NCI-H82 treated with DMSO at 0.1 percent for 48 hours (cell line): ENCODE measurements at regions not wholly inside any gene's neighbourhood (a gene's known extent, or its start where the extent isn't known, plus 50 kb on each side); places are given as distances from the start of the nearest gene placed in this dataset.
"Not testable (repeated sequence)": the region's sequence is repeated elsewhere in the genome, so short reads cannot be mapped to it uniquely, and the experiment has no call there.

ENCODE experiments used
- DNase-seq: peaks from one replicate; lab custom pipeline; 2025; ENCODE audit not compliant: unreplicated experiment; lab: John Stamatoyannopoulos, UW

DNA sequence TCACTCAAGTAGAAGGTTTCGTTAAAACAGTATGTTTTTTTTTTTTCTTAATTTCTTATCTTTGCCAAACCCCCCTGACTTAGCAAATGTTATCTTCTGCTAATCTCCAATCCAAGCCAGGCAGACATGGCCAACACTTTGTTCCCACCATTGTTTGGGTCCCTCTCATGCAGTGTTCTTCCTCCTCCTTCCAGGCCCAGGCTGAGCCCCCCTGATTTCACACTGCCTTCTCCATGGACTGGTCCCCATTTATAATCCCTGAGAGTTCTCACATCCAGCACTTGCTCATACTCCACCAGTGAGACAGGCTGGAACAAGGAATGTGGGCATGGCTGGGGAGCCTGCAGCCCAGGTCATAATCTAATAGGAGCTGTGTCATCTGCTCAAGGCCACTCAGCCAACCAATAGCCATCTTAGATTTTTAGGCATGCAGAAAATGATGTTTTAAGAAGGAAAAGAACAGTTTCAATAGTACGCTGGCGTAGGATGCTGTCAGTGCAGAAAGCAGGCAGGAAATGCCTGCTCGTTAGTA, 238.4 kb upstream of the CCDC196 start:
- no peak for DNase-seq

DNA sequence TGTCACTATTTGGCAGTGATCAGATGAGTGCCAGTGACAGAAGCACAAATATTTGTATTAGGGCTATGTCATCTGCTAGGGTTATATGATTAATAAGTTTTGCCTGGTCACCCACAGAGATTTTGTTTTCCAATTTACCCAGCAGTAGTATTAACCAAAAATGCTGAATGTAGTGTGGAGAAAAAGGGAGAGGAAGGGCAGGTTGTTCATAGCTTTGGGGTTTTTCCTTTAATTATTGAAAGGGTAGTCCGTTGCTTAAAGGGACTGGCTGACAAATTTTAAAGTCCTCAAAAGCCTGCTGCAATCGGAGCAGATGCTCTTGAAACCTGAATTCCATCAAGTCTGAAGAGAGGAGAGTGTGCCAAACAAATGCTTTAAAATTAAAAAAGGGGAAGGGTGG, 237.9 kb upstream of the CCDC196 start:
- no peak for DNase-seq

DNA sequence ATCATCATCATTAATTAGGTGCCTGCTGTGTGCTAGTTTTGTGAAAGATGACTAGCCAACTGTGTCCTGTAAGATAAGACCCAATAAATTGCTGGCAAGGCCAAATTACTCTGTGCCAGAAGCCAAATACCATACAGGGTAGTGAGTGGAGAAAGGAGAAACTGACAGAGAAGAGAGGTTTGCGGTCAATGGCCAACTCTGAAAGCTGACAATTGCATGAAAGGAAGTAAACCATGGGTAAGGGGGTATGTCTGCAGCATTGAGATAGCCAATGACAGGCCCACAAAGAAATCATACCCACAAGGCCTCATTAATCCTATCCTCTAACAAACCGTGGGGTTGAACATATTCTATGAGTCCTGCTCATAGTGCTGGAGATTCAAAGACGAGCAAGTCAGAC, 236.6 kb upstream of the CCDC196 start:
- no peak for DNase-seq

DNA sequence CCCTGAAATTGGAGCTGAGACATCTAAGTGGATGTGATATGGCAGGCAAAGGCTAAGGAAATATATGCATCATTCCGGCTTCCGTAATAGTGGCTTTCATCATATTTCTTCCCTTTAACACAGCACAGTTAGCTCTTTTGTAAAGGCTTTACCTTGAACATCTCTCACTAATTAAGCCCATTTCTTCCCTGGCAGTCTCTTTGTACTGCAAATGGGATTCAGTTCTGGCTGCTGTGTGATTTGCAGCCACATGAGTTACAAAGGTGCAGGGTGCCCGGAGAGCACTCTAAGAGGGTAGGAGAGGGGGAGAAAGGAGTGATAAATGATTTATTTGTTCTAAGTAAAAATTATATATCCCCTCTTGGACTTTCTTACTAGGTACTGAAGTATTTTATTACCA, 232.1 kb upstream of the CCDC196 start:
- no peak for DNase-seq

DNA sequence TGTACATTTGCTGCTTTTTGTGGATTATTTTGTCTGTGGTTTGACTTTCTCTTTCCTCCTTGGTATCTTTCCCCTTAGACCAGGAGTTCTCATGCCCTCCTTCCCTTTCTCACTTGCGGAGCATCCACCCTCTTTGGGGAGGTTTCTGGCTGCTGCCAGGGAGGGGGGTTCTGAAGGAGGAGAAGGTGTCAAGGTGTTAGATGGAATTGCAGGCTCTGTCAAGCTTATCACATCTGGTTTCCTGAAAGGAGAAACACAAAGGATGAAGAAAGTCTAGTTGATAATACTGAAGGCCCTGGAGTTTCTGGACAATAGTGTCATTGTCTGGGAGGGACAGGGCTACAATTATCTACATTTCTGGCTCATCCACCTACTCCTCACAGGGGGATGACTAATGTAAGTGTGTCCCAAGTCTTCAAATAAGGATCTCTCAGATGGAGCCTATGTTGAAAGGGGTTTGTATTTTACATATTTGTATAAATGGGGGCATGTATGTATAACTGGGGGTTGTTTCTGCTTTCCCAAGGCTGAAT, 217.3 kb upstream of the CCDC196 start:
- no peak for DNase-seq

DNA sequence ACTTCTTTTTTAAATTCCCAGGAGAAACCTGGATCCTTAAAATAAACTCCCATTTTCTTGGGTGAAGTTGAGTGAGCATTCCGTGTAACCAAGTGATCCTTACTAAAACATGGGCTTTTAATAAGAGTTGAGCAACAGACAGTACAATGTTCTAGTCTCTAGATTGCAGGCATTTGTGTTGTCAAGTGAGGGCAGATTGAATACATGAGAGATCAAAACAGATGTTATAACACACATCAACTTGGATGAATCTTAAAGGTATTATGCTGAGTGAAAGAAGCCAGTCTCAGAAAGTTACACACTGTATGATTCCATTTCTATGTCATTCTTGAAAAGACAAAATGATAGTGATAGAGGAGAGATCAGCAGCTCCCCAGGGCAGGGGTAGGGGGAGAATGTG, 213.9 kb upstream of the CCDC196 start:
- DNase-seq, result no peak

DNA sequence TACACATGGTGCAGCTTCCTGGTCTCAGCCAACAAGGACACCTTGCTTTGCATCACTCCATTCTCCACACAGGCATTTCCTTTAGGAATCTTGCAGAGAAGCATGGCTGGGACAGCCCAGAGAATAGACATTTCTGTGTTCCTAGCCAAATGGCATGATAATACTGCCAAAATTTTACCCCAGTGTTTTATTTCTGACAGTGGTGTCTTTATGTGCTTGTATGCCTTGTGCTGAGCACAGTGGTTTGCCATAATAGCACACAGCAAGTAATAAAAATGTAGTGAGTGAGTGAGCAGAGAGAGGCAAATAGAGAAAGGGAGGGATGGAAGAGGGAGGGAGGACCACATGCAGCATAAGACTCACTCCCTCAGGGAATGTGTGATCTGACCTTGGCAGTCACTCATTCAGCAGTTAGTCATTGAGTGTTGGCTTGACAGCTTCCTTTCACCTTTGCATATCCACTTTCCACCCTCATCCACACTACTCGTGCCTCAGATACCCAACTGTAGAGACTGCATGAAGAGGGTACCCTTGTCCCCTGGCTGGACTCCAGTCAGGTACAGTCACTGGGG, 212.8 kb upstream of the CCDC196 start:
- no peak for DNase-seq

DNA sequence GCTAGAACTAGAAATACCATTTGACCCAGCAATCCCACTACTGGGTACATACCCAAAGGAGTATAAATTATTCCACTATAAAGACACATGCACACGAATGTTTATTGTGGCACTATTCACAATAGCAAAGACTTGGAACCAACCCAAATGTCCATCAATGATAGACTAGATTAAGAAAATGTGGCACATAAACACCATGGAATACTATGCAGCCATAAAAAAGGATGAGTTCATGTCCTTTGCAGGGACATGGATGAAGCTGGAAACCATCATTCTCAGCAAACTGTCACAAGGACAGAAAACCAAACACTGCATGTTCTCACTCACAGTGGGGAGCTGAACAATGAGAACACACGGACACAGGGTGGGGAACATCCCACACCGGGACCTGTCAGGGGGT, 207.8 kb upstream of the CCDC196 start:
- not testable (repeated sequence) for DNase-seq

DNA sequence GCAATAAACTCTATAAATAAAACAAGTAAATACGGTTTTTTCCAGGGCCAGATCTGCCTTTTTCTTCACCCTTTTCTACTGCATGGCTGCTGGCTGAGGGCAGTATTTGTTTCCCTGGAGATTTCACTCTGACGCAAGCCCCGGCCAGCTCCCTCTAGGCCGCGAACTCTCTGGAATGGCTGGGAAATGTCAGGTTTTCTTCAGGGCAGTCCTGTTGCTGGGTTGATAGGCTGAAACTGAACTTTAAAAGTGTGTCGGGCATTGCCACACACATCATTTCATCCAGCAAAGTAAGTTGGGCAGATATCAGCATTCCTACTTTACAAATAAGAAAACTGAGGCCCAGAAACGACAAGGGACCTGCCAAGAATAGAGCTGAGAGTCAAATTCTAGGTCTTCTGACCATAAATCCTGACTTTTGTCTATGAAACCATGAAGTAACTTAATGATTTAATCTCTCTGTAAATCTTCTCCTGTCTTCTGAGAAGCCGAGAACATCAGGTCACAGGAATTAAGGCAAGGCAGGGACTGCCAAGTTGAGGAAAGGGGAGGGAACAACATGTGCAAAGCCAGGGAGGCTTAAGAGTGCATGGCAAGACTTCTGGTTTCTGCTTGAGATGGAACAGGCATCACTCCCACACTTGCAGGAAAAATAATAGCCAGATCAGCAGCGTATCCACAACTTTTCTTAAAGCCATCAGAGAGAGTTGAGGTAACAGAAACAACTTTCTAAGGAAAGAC, 205.0 kb upstream of the CCDC196 start:
- no peak for DNase-seq

DNA sequence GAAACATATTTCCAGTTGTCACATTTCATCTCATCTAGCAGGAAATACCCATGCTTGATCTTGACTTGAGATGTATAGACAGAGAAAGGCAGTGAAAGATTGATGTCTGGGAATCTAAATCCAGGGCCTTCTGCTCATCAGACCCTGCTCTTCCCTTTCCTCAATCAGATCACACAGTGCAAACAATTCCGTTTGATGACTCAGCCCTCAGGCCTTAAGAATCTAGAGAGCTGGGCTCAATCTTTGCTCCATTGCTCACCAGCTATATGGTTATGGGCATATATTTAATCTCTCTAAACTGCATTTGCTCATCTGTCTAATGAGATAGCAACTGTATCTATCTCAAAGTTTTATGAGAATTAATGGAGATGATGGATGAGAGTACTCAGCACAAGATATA, 201.8 kb upstream of the CCDC196 start:
- DNase-seq, result no peak

DNA sequence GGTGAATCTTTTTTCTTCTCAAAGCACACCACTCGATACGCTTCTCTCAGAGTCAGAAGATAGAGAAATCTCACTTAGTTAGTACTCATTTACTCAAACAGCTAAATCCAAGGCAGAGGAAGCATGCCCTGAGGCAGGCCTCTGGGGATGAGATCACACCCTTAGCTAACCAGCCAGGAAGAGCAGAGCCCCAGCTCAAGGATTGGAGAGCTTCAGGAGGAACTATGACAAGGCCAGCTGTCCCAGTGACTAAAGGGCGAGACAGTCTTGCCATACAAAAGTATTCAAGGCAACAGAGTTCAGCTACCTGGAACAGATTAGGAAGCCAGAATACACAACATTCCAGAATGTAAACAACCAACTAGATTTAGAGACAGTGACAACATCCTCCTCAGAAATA, 197.7 kb upstream of the CCDC196 start:
- no peak for DNase-seq

DNA sequence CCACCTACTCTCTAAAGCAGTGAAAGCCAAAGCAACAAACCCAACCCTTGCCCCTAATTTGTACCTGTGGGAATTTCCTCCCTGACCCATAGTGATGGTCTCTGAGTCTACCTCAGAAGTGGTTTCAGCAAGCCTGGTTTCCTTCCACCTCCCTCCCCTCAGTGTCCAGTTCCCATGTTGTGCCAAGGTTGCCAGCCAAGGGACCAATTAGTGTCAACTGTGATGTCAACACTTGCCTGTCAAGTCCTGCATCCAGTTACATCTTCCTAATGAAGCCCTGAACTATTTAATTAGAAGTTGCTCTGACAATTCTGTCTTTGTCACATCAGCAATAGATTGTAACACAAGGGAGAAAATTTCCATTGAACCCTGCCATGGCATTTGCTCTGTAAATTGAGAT, 194.4 kb upstream of the CCDC196 start:
- no peak for DNase-seq

DNA sequence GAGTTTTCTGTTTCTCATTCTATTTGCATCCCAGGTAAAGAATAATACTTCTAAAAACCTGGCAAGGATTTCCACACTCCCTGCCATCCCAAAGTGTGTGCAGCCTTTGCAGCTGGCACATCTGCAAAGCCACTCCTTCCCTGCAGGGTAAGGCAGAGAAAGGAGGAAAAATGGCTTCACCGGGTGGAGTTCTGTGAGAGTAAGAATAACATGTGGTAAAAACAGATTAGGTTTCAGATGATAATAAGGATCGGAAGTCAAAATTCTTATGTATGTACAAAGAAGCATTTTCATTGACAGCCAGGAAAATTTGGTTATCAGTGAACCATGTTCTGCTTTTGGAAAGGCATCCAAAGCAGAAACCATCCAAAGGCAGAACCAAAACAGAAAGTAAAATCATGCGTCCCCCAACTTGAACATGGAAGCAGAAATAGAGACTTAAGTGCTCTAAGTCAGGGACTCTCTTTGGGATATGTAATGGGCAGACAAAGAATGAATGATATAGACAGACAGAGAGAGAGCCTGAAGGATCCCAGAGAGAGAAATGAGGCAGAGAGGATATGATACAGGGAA, 192.6 kb upstream of the CCDC196 start:
- DNase-seq, result no peak

DNA sequence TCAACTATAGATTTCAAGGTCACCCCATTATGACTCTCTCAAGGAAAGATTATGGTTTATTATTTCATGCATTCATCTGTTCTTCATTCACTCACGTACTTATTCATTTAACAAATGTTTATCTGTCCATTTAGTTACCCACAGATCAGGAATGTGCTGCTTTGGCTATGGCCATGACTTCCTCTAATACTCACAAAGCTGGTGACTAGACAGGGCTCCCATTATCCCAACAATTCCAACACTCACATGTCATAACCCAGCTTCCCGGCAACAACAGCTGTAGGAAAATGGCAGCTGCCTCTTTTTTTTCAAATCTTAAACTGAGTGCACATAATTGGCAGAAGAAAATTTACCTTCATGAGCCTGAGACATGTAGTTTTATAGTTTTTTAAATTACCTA, 190.8 kb upstream of the CCDC196 start:
- no peak for DNase-seq

DNA sequence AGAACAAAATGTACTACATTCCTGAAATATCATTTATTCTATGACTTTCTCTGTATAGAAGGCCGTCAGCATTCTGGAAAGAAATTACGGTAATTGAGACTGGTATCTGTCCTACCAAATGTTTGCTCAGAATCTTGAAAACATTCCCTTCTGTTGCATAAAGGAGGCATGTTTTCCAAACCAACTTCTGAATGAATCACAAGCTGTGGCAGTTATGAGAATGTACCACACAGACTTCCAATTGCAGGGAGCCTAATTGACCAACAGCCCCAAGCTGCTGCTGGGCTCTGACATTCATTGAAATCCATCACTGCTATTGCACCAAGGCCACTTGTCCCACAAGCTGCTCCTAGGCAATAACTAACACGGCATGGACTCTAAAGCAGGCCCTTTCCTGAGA, 185.3 kb upstream of the CCDC196 start:
- no peak for DNase-seq

DNA sequence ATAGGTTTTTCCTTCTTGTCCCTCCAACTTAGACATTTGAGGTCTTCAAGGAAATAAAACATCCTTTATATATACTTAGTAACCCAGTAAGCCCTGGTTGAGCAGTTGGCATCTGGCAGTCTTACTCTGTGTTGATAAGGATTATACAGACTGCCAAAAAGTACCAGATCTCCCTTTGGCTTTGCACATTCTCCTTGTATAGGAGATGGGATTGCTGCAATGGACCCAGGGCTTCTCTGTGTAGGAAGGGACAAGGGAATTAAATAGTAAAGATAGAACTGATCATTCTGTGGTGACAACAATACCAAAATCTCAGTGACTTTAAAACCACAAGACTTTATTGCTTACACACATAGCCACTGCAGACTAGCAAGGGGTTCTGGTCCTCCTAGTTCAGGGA, 180.1 kb upstream of the CCDC196 start:
- DNase-seq, result no peak

DNA sequence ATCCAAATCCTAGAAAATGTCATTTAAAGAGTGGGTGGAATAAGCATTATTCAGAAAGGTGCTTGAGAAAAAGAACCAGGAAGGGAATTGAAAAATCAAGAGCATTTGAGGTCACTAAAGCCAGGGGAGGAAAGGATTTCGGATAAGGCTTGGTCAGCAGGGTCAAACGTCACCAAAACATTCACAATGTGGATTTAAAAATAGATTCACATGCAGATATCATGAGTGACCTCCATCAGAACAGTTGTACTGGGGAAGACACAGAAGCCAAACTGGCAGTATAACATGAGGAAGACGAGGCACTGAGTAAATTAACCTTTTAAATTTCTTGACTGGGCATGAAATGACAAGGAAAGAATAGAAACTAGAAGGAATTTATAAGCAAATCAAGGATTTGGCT, 175.1 kb upstream of the CCDC196 start:
- no peak for DNase-seq

DNA sequence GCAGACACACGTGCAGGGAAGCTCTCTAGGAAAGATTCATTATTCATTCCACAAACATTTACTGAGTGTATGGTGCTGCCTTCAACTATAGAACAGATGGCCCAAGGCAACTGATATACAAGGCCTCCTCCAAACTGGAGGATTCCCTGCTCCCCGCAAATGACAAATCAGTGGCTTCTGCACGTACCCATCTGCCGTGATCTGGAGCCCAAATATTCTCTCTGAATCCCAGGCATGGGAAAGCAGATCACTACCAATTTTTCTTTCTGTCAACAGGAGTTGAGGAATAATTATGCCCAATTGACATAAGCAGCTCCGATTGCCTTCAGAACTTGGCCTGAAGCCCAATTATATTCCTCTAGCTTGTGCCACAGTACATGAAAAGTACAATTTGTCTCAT, 174.2 kb upstream of the CCDC196 start:
- no peak for DNase-seq

DNA sequence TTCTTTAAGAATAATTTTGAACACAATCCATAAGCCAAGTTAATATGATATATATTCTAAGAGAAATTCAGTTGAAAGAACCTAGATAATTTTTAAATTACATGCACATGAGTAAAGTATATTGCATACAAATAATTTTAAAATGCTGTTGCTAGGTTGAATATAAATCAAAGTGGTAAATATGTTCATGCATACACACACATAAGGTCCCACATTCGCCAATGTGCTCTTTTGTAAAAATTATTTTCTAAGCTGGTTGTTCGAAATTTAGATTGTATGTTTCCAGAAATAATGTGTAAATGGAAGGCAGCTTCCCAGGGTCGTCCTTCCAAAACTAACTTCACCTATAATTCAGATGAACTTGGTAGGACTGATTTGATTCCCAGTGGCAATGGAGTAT, 173.7 kb upstream of the CCDC196 start:
- DNase-seq, result no peak

DNA sequence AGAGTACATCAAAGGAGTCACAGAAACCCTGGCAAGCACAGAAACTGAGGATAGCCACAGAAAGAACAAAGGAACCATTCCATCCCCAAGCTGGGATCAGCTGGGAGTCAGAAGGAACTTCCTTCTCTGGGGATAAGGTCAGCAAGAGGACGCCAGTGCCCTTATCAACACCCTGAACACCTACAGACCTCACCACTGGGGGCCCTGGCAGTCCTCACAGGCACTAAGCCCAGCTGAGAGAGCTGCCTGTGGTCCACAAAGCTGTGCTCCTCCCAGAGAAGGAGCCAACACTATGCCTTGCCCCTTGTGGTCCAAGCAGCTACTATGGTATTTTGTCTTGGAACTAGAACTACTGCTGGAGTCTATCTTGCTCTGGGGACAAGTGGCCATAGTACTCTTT, 171.1 kb upstream of the CCDC196 start:
- DNase-seq, result no peak

DNA sequence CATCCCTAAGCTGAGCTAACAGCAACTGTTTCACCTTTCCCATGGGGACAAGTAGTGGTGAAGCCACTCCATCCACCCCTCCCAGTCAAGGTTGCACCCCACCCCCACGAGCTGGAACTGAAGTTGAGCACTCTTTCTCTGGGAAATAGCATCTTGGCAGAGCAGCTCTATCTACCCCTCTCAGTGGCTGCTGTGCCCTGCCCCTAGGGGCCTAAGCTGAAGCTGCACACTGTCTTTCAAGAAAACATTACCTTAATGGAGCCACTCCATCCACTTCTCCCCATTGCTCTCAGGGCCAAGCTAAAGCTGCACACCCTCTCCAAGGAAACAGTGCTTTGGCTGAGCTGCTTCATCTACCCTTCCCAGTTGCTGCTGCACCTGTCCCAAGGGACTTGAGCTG, 170.6 kb upstream of the CCDC196 start:
- DNase-seq, result no peak

DNA sequence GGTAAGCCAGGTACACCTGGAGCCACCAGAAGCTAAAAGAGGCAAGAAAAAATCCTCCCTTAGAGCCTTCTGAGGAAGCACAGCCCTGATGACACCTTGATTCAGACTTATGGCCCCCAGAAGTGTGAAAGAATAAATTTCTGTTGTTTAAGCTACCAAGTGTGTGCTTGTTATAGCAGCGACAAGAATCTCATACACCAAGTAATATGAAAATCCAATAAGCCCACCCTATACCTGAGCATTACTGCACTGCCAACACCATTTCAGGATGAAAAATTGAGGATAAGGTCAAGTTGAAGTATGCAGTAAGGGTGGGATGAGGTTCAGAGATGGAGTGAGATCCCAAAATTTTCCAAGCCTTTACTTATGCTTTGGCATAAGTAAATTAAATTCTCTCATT, 163.6 kb upstream of the CCDC196 start:
- DNase-seq, result no peak
